Memory B cell (primary cell): ENCODE measurements at regions not wholly inside any gene's neighbourhood (a gene's known extent, or its start where the extent isn't known, plus 50 kb on each side); places are given as distances from the start of the nearest gene placed in this dataset.

ENCODE experiments used
- ATAC-seq: fragments of 150-1000 bp; cut with Tn5 transposase; 2 replicates; pipeline ENCODE4 v1.10.0; 2021; ENCODE audit warnings: low read depth, mild to moderate bottlenecking, moderate library complexity
- DNase-seq, 2 donors: peaks; one replicate each; pipeline ENCODE4 v3.0.0; 2022; ENCODE audit warnings: low spot score in 2 of 2
- H3K27ac Mint-ChIP-seq: one replicate; pipeline ENCODE4 v1.8.0; 2022; ENCODE audit warnings: mild to moderate bottlenecking, moderate library complexity, mixed read lengths
- H3K27me3 Mint-ChIP-seq: one replicate; pipeline ENCODE4 v1.8.0; 2022; ENCODE audit warnings: mixed read lengths
- H3K36me3 Mint-ChIP-seq: one replicate; pipeline ENCODE4 v1.8.0; 2022; ENCODE audit warnings: mild to moderate bottlenecking, mixed read lengths
- H3K4me1 Mint-ChIP-seq: one replicate; pipeline ENCODE4 v1.8.0; 2022; ENCODE audit warnings: mixed read lengths
- H3K4me3 Mint-ChIP-seq: one replicate; pipeline ENCODE4 v1.8.0; 2022; ENCODE audit warnings: mild to moderate bottlenecking, moderate library complexity, mixed read lengths
- H3K9me3 Mint-ChIP-seq: one replicate; pipeline ENCODE4 v1.8.0; 2022; ENCODE audit warnings: mixed read lengths

- DNase-seq: no peak
- Mint-ChIP-seq H3K9me3 (peaks cover 7% of the 10 kb centered on the region), H3K36me3 (no peaks in the 10 kb centered on the region), H3K27me3 (no peaks in the 10 kb centered on the region), H3K4me1 (no peaks in the 10 kb centered on the region), H3K27ac (no peak overlapping the region), H3K4me3 (no peak overlapping the region)
- no peak for ATAC-seq
These were observed 398.1 kb downstream of the NR2F2 start for GRCh38 chr15:96728591-96728990.

GRCh38 chr15:96732704-96733103 is 402.2 kb downstream of the NR2F2 start:
- no peaks in the 10 kb centered on the region for H3K27me3 Mint-ChIP-seq
- H3K9me3 Mint-ChIP-seq: peaks cover 9% of the 10 kb centered on the region
- ATAC-seq (no peak), DNase-seq (no peak)
- H3K4me1 Mint-ChIP-seq: no peaks in the 10 kb centered on the region
- H3K36me3 Mint-ChIP-seq: no peaks in the 10 kb centered on the region
- no peak overlapping the region for H3K4me3 Mint-ChIP-seq
- H3K27ac Mint-ChIP-seq: no peak overlapping the region

GRCh38 chr15:96733721-96734120 is 403.2 kb downstream of the NR2F2 start:
- no peaks in the 10 kb centered on the region for H3K27me3 Mint-ChIP-seq
- no peak for ATAC-seq
- no peak overlapping the region for H3K4me3 Mint-ChIP-seq
- H3K27ac Mint-ChIP-seq: no peak overlapping the region
- no peaks in the 10 kb centered on the region for H3K4me1 Mint-ChIP-seq
- H3K36me3 Mint-ChIP-seq: no peaks in the 10 kb centered on the region
- no peak for DNase-seq
- peaks cover 12% of the 10 kb centered on the region for H3K9me3 Mint-ChIP-seq

GRCh38 chr15:96735632-96736240 is 405.2 kb downstream of the NR2F2 start:
- peaks cover 11% of the 10 kb centered on the region for H3K9me3 Mint-ChIP-seq
- no peak overlapping the region for H3K4me3 Mint-ChIP-seq
- no peaks in the 10 kb centered on the region for H3K36me3 Mint-ChIP-seq
- no peak overlapping the region for H3K27ac Mint-ChIP-seq
- ATAC-seq: no peak
- H3K4me1 Mint-ChIP-seq: no peaks in the 10 kb centered on the region
- H3K27me3 Mint-ChIP-seq: no peaks in the 10 kb centered on the region
- DNase-seq: no peak

GRCh38 chr15:96736384-96736783 is 405.9 kb downstream of the NR2F2 start:
- no peak overlapping the region for H3K27ac Mint-ChIP-seq
- H3K9me3 Mint-ChIP-seq: peaks cover 9% of the 10 kb centered on the region
- DNase-seq (no peak), ATAC-seq (no peak)
- H3K36me3 Mint-ChIP-seq: no peaks in the 10 kb centered on the region
- no peaks in the 10 kb centered on the region for H3K4me1 Mint-ChIP-seq
- H3K4me3 Mint-ChIP-seq: no peak overlapping the region
- H3K27me3 Mint-ChIP-seq: no peaks in the 10 kb centered on the region

- peaks cover 6% of the 10 kb centered on the region for H3K9me3 Mint-ChIP-seq
These were observed 406.9 kb downstream of the NR2F2 start for GRCh38 chr15:96737408-96737807.

GRCh38 chr15:96746665-96747064 is 416.2 kb downstream of the NR2F2 start:
- H3K36me3 Mint-ChIP-seq: no peaks in the 10 kb centered on the region
- H3K27ac Mint-ChIP-seq: no peak overlapping the region
- no peak for ATAC-seq
- no peaks in the 10 kb centered on the region for H3K27me3 Mint-ChIP-seq
- H3K4me3 Mint-ChIP-seq: no peak overlapping the region
- H3K4me1 Mint-ChIP-seq: no peaks in the 10 kb centered on the region
- no peak for DNase-seq
- H3K9me3 Mint-ChIP-seq: peaks cover 4% of the 10 kb centered on the region

More at GRCh38 chr15:96737408-96737807, 406.9 kb downstream of the NR2F2 start:
- Mint-ChIP-seq H3K4me3 (no peak overlapping the region), H3K4me1 (no peaks in the 10 kb centered on the region), H3K27me3 (no peaks in the 10 kb centered on the region), H3K27ac (no peak overlapping the region), H3K36me3 (no peaks in the 10 kb centered on the region)
- DNase-seq (no peak), ATAC-seq (no peak)

GRCh38 chr15:96747291-96747690 is 416.8 kb downstream of the NR2F2 start:
- Mint-ChIP-seq H3K4me1 (no peaks in the 10 kb centered on the region), H3K27ac (no peak overlapping the region), H3K9me3 (peaks cover 4% of the 10 kb centered on the region), H3K27me3 (no peaks in the 10 kb centered on the region), H3K36me3 (no peaks in the 10 kb centered on the region), H3K4me3 (no peak overlapping the region)
- ATAC-seq (no peak), DNase-seq (no peak)

- no peak for ATAC-seq
- H3K27ac Mint-ChIP-seq: no peak overlapping the region
- no peaks in the 10 kb centered on the region for H3K27me3 Mint-ChIP-seq
These were observed 419.9 kb downstream of the NR2F2 start for GRCh38 chr15:96750361-96750760.

GRCh38 chr15:96756146-96756545 is 425.6 kb downstream of the NR2F2 start:
- ATAC-seq: no peak

More at GRCh38 chr15:96750361-96750760, 419.9 kb downstream of the NR2F2 start:
- Mint-ChIP-seq H3K4me3 (no peak overlapping the region), H3K36me3 (no peaks in the 10 kb centered on the region), H3K4me1 (no peaks in the 10 kb centered on the region), H3K9me3 (peaks cover 7% of the 10 kb centered on the region)
- no peak for DNase-seq

GRCh38 chr15:96756656-96757055 is 426.2 kb downstream of the NR2F2 start:
- Mint-ChIP-seq H3K27ac (no peak overlapping the region), H3K27me3 (no peaks in the 10 kb centered on the region), H3K4me3 (no peak overlapping the region), H3K4me1 (no peaks in the 10 kb centered on the region), H3K9me3 (peaks cover 9% of the 10 kb centered on the region), H3K36me3 (no peaks in the 10 kb centered on the region)
- DNase-seq (no peak), ATAC-seq (peak; percentile 50)

More at GRCh38 chr15:96756146-96756545, 425.6 kb downstream of the NR2F2 start:
- no peaks in the 10 kb centered on the region for H3K36me3 Mint-ChIP-seq
- no peaks in the 10 kb centered on the region for H3K4me1 Mint-ChIP-seq
- H3K4me3 Mint-ChIP-seq: no peak overlapping the region
- peaks cover 9% of the 10 kb centered on the region for H3K9me3 Mint-ChIP-seq
- DNase-seq: no peak
- H3K27me3 Mint-ChIP-seq: no peaks in the 10 kb centered on the region
- H3K27ac Mint-ChIP-seq: no peak overlapping the region

GRCh38 chr15:96762566-96762965 is 432.1 kb downstream of the NR2F2 start:
- DNase-seq: no peak
- Mint-ChIP-seq H3K36me3 (no peaks in the 10 kb centered on the region), H3K4me3 (no peak overlapping the region), H3K27ac (no peak overlapping the region), H3K4me1 (no peaks in the 10 kb centered on the region), H3K27me3 (no peaks in the 10 kb centered on the region), H3K9me3 (peaks cover 5% of the 10 kb centered on the region)
- ATAC-seq: no peak

GRCh38 chr15:96764501-96764900 is 434.0 kb downstream of the NR2F2 start:
- no peaks in the 10 kb centered on the region for H3K36me3 Mint-ChIP-seq
- no peaks in the 10 kb centered on the region for H3K27me3 Mint-ChIP-seq
- no peak for DNase-seq
- peaks cover 5% of the 10 kb centered on the region for H3K9me3 Mint-ChIP-seq
- no peak for ATAC-seq
- H3K4me1 Mint-ChIP-seq: no peaks in the 10 kb centered on the region
- H3K4me3 Mint-ChIP-seq: no peak overlapping the region
- no peak overlapping the region for H3K27ac Mint-ChIP-seq

GRCh38 chr15:96764946-96765345 is 434.4 kb downstream of the NR2F2 start:
- ATAC-seq (no peak), DNase-seq (no peak)
- Mint-ChIP-seq H3K36me3 (no peaks in the 10 kb centered on the region), H3K27ac (no peak overlapping the region), H3K4me1 (no peaks in the 10 kb centered on the region), H3K27me3 (no peaks in the 10 kb centered on the region), H3K4me3 (no peak overlapping the region), H3K9me3 (peaks cover 6% of the 10 kb centered on the region)

GRCh38 chr15:96766366-96766765 is 435.9 kb downstream of the NR2F2 start:
- H3K36me3 Mint-ChIP-seq: no peaks in the 10 kb centered on the region
- peaks cover 9% of the 10 kb centered on the region for H3K9me3 Mint-ChIP-seq
- no peaks in the 10 kb centered on the region for H3K4me1 Mint-ChIP-seq
- DNase-seq: no peak
- no peak for ATAC-seq
- H3K27ac Mint-ChIP-seq: no peak overlapping the region
- no peak overlapping the region for H3K4me3 Mint-ChIP-seq
- no peaks in the 10 kb centered on the region for H3K27me3 Mint-ChIP-seq
